PFSK-1 (cell line): ENCODE measurements at regions not wholly inside any gene's neighbourhood (a gene's known extent, or its start where the extent isn't known, plus 50 kb on each side); places are given as distances from the start of the nearest gene placed in this dataset.

Experiments used
- FOXP2 ChIP-seq: optimal IDR thresholded peaks from 2 replicates; pipeline ENCODE3; 2011; ENCODE audit warnings: borderline replicate concordance, control low read depth, inconsistent platforms; ENCODE audit not compliant: insufficient read depth; ENCODE audit errors: extremely low read length, extremely low read depth
- POLR2AphosphoS5 ChIP-seq: IDR thresholded peaks from 2 replicates; pipeline ENCODE4 v1.6.1; 2012; ENCODE audit warnings: low read depth, mild to moderate bottlenecking, control low read depth, low read length, moderate library complexity
- REST ChIP-seq, 2 experiments: IDR thresholded peaks; 2 replicates each; pipeline versions ENCODE4 v1.6.1 to v1.8.0; 2011 to 2012; ENCODE audit warnings: low read depth in 2 of 2, low read length in 2 of 2, control low read depth in 1 of 2, inconsistent platforms in 1 of 2, mild to moderate bottlenecking in 1 of 2, moderate library complexity in 1 of 2; ENCODE audit not compliant: insufficient read depth in 1 of 2
- SIN3A ChIP-seq: IDR thresholded peaks from 2 replicates; pipeline ENCODE4 v1.6.1; 2012; ENCODE audit warnings: mild to moderate bottlenecking, low read length, moderate library complexity, borderline replicate concordance; ENCODE audit not compliant: insufficient read depth
- TAF1 ChIP-seq: IDR thresholded peaks from 2 replicates; pipeline ENCODE4 v1.6.1; 2012; ENCODE audit warnings: low read length, control low read depth, borderline replicate concordance; ENCODE audit not compliant: insufficient read depth

DNA sequence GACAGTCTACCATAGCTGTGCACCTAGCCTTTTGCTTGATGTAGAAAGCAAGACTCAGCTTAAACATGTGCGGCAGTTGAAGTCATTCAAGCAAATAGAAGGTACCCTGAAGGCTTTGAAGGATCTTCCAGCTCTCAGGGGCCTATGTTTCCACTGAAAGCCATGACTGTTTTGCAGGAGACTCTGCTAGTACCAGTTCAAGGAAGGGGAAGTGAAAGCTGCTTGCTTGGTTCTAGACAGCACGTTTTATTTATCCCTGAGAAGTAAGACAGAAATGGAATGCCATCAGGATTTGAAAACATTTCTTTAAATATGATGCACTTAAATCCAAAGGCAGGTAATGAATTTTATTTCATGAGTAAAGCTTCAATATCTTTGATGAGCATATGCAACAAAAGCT is 311.4 kb downstream of the PDCD6IP start:
- no peak for TF ChIP-seq POLR2AphosphoS5
- no peak for TF ChIP-seq TAF1

GRCh38 chr3:34111361-34111760 is 312.9 kb downstream of the PDCD6IP start:
- no peak for TF ChIP-seq POLR2AphosphoS5

GRCh38 chr3:34131091-34131490 is 332.7 kb downstream of the PDCD6IP start:
- TF ChIP-seq SIN3A (no peak), REST (IDR thresholded peaks at IDR 0.05; ENCODE audit: insufficient read depth in 1 of 2, low read depth in 2 of 2, low read length in 2 of 2) (no peak), TAF1 (no peak), POLR2AphosphoS5 (no peak), FOXP2 (no peak)

DNA sequence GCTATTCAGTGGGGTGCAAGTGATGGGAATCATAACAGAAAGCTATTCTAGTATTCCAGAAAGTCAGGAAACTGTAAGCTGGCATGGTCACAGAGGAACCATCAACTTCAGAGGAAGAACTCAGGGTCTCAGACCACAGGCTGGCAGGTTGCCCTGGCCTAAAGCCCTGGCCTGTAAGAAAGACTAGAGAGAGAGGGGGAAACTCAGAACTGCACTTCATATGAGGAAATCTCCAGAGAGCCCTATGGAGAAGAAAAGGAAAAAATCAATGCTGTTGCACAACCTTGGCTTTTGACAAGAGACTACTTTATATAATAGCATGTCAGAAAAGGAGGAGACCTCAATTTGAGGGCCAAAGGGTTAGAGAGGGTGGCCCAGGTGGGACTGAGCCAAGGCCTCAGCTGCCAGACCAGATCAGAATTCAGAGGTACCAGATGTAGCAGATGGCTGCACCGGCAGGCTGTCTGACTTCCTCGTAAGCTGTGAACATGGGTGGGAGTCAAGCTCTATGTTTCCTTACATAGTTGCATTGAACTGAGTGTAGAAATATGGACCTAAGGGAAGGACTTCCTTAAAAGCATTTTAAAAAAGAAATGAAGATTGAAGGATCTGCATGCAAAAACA is 333.8 kb downstream of the PDCD6IP start:
- no peak for TF ChIP-seq REST (IDR thresholded peaks at IDR 0.05; ENCODE audit: insufficient read depth in 1 of 2, low read depth in 2 of 2, low read length in 2 of 2)
- TF ChIP-seq TAF1: no peak
- no peak for TF ChIP-seq POLR2AphosphoS5
- no peak for TF ChIP-seq FOXP2
- TF ChIP-seq SIN3A: no peak

GRCh38 chr3:34139566-34139965 is 341.1 kb downstream of the PDCD6IP start:
- TF ChIP-seq TAF1 (no peak), POLR2AphosphoS5 (no peak), SIN3A (no peak), REST (IDR thresholded peaks at IDR 0.05; ENCODE audit: insufficient read depth in 1 of 2, low read depth in 2 of 2, low read length in 2 of 2) (no peak), FOXP2 (no peak)

GRCh38 chr3:34140616-34141015 is 342.2 kb downstream of the PDCD6IP start:
- TF ChIP-seq TAF1: no peak
- no peak for TF ChIP-seq REST (IDR thresholded peaks at IDR 0.05; ENCODE audit: insufficient read depth in 1 of 2, low read depth in 2 of 2, low read length in 2 of 2)
- TF ChIP-seq SIN3A: no peak
- no peak for TF ChIP-seq FOXP2
- no peak for TF ChIP-seq POLR2AphosphoS5
